ENCODE measurements at regions not wholly inside any gene's neighbourhood (a gene's known extent, or its start where the extent isn't known, plus 50 kb on each side); places are given as distances from the start of the nearest gene placed in this dataset.

DNA sequence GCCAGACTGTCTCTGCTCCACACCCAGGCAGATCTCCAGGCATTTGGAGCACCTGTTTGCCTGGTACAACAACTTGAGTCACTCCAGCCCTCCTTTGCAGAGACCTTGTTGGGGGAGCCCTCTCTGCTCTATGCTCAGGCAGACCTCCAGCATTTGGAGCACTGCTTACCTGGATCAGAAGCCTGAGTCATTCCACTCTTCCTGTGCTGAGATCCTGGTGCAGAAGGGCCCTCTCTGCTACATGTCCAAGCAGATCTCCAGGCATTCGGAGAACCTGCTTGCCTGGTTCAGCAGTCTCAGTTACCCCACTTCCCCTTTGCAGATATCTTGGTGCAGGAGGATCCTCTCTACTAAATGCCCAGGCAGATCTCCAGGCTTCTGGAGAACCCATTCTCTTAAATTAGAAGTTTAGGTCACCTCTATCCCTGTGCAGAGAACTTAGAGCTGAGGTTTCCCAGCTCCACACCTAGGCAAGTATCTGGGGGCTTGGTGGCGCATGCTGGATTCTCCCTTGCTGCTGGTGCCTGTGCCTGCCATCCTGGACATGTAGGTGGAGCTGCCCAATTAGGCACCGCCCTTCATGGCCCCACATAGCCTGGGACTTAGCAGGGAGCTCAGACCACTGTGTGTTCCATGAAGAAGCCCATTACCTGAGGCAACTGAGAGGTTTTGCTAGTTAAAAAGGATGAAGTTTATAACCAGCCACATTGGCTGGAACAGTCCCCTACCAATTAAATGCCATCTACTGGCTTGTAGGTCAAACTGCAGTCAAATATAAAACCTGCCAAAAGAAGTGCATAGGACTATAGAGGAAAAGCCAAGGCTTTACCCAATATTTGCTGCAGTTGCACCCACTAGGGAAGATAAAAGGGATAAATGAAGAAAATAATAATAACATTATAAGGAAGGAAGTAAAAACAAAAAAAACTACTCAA is 97.6 kb upstream of the SLITRK6 start:
- TF ChIP-seq, protein P1, sequence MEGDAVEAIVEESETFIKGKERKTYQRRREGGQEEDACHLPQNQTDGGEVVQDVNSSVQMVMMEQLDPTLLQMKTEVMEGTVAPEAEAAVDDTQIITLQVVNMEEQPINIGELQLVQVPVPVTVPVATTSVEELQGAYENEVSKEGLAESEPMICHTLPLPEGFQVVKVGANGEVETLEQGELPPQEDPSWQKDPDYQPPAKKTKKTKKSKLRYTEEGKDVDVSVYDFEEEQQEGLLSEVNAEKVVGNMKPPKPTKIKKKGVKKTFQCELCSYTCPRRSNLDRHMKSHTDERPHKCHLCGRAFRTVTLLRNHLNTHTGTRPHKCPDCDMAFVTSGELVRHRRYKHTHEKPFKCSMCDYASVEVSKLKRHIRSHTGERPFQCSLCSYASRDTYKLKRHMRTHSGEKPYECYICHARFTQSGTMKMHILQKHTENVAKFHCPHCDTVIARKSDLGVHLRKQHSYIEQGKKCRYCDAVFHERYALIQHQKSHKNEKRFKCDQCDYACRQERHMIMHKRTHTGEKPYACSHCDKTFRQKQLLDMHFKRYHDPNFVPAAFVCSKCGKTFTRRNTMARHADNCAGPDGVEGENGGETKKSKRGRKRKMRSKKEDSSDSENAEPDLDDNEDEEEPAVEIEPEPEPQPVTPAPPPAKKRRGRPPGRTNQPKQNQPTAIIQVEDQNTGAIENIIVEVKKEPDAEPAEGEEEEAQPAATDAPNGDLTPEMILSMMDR (IDR thresholded peaks at IDR 0.05; ENCODE audit: unreplicated experiment): peak; percentile 35
- Mint-ChIP-seq H3K36me3 (no peaks in the 10 kb centered on the region), H3K4me3 (no peak overlapping the region), H3K9me3 (no peaks in the 10 kb centered on the region), H3K4me1 (no peaks in the 10 kb centered on the region), H3K27ac (no peak overlapping the region), H3K27me3 (ENCODE audit: low read depth) (no peaks in the 10 kb centered on the region)
- DNase-seq (ENCODE audit: low spot score in 2 of 2, unreplicated experiment in 2 of 2): no peak

DNA sequence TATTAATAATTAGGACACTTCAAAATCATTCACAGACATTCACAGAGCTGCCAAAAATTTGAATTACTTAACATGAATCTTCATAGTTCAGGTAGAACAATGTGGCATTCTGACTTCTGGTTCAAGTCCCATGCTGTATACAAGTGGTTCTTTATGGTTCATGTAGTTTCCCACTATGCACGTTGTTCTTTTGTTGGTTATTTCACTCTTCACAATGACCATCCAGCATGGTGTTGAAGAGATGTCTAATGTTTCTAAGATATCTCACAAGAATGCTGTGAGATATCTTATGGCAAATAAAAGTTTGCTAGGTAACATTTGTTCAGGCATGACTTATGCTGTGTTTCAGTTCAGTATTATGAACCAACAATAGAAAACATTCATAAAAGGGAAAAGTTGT is 88.2 kb upstream of the SLITRK6 start:
- TF ChIP-seq, protein P1 (IDR thresholded peaks at IDR 0.05; ENCODE audit: unreplicated experiment): no peak
- Mint-ChIP-seq H3K27ac (no peak overlapping the region), H3K27me3 (ENCODE audit: low read depth) (no peaks in the 10 kb centered on the region)

DNA sequence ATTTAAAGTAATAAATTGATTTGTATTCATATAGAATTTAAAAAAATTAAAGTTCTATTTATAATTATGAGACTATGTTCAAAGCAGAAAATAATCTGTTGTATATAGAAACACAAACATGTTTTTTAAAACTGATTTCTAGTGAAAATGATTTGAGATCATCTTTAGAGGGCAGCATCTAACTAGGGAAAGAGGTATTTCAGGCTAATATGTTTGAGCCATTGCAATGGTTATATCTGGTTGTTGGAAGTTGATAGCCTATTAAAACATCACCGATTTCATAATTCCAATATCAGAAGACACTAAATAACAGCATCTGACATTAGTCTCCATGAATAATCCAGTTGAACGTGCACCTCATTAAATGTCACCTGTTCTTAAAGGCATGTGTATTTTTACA is 79.8 kb upstream of the SLITRK6 start:
- Mint-ChIP-seq H3K9me3 (no peaks in the 10 kb centered on the region), H3K27me3 (ENCODE audit: low read depth) (no peaks in the 10 kb centered on the region), H3K4me1 (no peaks in the 10 kb centered on the region), H3K36me3 (no peaks in the 10 kb centered on the region), H3K4me3 (no peak overlapping the region), H3K27ac (no peak overlapping the region)
- TF ChIP-seq, protein P1 (IDR thresholded peaks at IDR 0.05; ENCODE audit: unreplicated experiment): no peak
- DNase-seq (ENCODE audit: low spot score in 2 of 2, unreplicated experiment in 2 of 2): no peak

More for the DNA sequence above, 88.2 kb upstream of the SLITRK6 start:
- Mint-ChIP-seq H3K36me3 (no peaks in the 10 kb centered on the region), H3K4me1 (no peaks in the 10 kb centered on the region), H3K4me3 (no peak overlapping the region), H3K9me3 (no peaks in the 10 kb centered on the region)
- DNase-seq (ENCODE audit: low spot score in 2 of 2, unreplicated experiment in 2 of 2): no peak

DNA sequence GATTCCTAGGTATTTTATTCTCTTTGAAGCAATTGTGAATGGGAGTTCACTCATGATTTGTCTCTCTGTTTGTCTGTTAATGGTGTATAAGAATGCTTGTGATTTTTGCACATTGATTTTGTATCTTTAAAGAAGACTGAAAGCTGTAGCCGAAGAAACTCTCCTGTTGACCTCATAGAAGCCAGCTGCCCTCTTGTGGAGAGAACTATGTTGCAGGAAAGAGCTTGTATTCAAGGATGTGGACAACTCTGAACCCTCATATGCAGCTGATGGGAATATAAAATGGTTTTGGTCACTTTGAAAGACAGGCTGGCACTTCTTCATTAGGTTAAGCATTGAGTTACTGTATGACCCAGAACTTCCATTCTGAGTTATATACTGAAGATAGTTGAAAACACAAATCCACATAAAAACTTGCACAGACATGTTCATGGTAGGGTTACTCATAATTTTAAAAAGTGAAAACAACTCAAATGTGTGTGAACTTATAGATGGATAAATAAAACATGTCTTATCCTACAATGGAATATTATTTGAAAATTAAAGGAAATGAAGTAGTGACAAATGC is 65.8 kb upstream of the SLITRK6 start:
- Mint-ChIP-seq H3K27ac (no peak overlapping the region), H3K9me3 (no peaks in the 10 kb centered on the region), H3K36me3 (no peaks in the 10 kb centered on the region), H3K27me3 (ENCODE audit: low read depth) (no peaks in the 10 kb centered on the region), H3K4me3 (no peak overlapping the region), H3K4me1 (no peaks in the 10 kb centered on the region)
- TF ChIP-seq, protein P1 (IDR thresholded peaks at IDR 0.05; ENCODE audit: unreplicated experiment): peak; percentile 16
- no peak for DNase-seq (ENCODE audit: low spot score in 2 of 2, unreplicated experiment in 2 of 2)

DNA sequence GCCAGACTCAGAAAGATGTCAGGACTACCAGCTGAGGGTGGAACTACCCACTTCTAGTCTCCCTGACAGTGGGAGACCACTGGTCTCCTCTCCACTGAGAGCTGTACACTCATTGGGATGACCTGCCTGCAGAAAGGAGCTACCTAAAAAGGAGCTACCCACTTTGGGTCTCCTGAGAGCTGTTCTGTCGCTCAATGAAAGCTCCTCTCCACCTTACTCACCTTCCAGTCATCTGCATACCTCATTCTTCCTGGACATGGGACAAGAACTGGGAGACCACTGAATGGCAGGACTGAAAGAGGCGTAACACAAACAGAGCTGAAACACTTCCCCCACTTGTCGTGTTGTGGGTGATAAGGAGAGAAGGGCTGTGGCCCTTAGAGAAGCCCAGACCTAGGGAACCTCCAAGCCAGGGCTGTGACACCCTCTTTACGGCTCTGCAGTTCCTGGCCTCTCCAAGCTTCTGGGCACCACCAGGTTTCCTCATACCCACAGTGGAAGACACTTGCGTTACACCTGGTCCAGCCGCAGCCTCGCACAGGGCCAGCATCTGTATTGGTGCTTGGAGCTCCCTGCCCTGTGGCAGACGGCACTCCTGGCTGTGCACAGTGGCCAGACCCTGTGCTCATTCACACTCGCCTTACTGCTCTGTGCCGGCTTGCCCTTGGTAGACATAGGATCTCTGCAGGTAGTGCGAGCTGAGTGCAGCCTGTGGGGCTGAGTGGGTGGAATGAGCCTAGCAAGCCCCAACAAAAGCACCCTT is 54.9 kb upstream of the SLITRK6 start:
- Mint-ChIP-seq H3K27me3 (ENCODE audit: low read depth) (no peaks in the 10 kb centered on the region), H3K9me3 (peaks cover 37% of the 10 kb centered on the region), H3K4me1 (no peaks in the 10 kb centered on the region), H3K4me3 (no peak overlapping the region), H3K27ac (no peak overlapping the region), H3K36me3 (peaks cover 10% of the 10 kb centered on the region)
- TF ChIP-seq, protein P1 (IDR thresholded peaks at IDR 0.05; ENCODE audit: unreplicated experiment): no peak
- no peak for DNase-seq (ENCODE audit: low spot score in 2 of 2, unreplicated experiment in 2 of 2)
